Right lung (tissue), 2 donors: ENCODE measurements at regions not wholly inside any gene's neighbourhood (a gene's known extent, or its start where the extent isn't known, plus 50 kb on each side); places are given as distances from the start of the nearest gene placed in this dataset.

ENCODE experiments used
- DNase-seq, 2 donors: peaks; one replicate each; pipeline ENCODE4 v3.0.0-alpha.2; 2013

GRCh38 chr2:34416856-34417255 lies 817.8 kb upstream of the FAM98A start:
- DNase-seq = no peak

DNA sequence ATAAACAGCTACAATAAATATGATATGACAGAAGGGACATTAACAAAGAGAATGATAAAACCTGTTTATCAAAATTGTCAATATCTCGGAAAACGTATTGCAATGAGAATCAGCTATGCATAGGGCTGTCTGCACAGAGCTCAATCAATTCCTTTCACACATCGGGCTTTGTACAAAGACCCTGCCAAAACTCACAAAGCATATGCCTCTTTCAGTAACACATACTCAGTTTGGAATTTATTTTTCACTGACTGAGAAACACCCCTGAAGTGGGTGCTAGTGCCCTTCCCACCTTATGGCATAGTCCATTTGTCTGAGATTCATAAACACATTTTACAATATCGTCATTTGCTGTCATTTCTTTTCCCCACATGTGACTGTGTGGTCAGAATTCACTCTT lies 815.8 kb upstream of the FAM98A start:
- no peak for DNase-seq

- DNase-seq = no peak
Observed at GRCh38 chr2:34408100-34408499, 809.0 kb upstream of the FAM98A start.

DNA sequence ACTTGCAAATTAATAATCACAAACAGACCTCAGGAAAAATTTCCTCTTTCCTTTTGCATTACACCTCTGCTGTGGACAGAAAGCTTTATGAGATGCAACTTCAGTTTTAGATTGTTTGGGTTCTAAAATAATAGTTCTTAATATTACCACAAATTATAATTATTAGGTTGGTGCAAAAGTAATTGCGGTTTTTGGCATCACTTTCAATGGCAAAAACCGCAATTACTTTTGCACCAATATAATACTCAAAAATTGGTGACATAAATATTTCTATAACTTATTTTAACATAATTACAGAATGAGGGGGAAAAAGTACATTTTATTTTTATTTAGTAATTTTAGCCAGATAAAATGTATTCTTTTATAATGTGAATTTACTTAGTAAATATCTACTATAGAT lies 804.4 kb upstream of the FAM98A start:
- DNase-seq = no peak

GRCh38 chr2:34402376-34402775 lies 803.3 kb upstream of the FAM98A start:
- DNase-seq = no peak

DNA sequence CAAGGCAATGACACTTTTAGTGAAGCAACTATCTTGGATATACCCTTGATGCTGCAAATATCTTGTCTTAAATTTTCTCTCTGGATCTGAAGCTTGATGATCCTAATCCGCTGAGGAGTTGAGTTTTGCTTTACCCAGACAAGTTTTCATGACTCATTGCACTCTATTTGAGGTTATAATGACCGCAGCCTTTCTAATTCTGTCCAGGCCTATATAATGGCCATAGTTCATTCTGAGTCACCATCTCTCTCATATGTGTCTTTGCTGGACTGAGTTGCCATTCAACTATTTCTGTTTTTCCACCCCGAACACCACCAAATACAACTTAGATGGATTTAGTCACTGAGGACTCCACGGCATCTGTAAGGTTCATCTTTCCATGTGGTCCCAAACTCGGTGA lies 802.1 kb upstream of the FAM98A start:
- no peak for DNase-seq

GRCh38 chr2:34388446-34388845 lies 789.3 kb upstream of the FAM98A start:
- no peak for DNase-seq

DNA sequence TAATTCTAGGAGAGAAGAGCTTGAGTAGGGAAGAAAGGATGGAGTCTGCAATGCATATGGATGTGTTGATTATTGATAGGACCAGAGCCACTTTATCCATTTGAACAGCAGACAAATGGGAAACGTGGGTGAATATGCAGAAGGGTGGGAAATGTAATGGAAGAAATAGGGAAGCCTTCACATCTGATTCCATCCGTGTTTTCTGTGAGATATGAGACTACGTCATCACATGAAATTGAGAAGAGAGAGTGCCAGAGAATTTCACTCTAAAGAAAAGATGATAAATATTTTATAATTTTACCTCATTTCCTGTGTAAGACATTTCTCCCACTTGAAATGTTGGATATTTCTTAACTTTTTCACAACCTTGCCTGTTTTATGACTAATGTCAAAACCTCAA lies 788.4 kb upstream of the FAM98A start:
- no peak for DNase-seq

DNA sequence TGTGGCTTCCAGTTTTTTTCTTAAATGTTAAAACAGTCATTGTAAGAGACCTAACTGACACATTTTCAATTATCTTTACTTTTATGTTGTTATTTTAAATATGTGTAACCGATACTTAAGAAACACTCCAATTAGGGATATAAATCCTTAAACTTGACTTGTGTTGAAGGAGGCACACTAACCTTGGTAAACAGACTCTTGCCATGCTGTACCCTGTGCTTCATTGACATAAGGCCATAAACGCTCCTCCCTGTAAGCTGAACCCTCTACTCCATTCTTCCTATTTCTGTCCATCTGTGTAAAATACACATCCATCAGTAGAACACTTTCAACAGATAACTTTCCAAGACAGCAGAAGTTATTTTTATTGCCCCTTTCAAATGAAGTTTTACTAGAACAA lies 780.5 kb upstream of the FAM98A start:
- no peak for DNase-seq

GRCh38 chr2:34373586-34374233 lies 774.6 kb upstream of the FAM98A start:
- DNase-seq = no peak

- DNase-seq = no peak
Observed at GRCh38 chr2:34372967-34373366, 773.9 kb upstream of the FAM98A start.

DNA sequence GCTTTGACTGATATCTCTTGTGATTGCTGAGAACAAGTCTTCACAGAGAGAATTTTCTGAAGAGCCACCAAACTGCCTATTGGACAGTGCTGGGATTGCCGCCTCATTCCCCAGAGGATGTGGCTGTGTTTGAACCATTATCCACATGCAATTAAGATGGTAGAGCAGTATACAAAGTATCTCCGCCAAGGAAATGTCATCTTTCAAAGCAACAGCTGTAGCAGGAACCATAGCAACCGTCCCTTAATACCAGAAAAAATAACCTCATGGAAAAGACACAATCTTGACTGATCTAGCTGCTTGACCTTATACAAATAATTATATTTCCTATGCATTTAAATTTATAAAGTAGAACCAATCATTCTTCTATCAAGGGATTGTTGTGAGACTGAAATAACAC lies 772.6 kb upstream of the FAM98A start:
- DNase-seq = peak; percentile 16

- no peak for DNase-seq
Observed at GRCh38 chr2:34368304-34368703, 769.2 kb upstream of the FAM98A start.

DNA sequence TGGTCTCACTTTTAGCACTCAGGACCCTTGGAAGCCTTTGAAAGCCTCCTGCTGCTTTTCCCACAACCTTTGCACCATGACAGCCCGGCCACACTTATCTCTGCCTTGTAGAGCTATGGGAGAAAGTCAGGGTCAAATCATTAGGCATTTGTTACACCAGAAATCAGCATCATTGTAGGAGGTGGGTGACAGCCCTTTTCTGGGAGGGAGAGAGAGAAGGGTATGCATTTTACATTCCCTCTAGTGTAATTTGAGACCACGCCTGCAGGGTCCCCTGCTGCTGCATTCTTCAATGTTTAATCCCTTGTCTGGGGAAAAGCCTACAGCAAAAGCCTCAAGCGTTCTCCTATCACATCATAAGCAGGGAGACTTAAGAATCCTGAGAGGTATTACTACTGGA lies 766.8 kb upstream of the FAM98A start:
- peak; percentile 6 to 13 for DNase-seq

DNA sequence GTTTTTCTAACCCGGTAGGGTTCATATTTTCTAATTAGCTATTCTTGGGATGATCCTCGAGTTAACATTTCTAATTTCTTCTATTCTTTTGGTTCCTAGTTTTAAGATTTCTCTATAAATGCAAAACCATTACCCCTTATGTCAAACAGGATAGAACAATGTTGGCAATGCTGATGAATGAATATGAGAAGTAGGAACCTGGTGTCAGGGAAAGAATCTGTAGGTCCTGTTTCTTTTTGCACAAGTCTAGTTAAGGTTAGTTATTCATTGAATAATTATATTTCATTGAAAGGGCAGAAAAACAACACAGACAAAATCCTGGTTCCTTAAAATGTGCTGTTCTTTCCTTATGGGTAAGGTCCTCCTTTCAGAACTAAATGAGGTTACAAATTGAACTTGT lies 766.4 kb upstream of the FAM98A start:
- no peak for DNase-seq

DNA sequence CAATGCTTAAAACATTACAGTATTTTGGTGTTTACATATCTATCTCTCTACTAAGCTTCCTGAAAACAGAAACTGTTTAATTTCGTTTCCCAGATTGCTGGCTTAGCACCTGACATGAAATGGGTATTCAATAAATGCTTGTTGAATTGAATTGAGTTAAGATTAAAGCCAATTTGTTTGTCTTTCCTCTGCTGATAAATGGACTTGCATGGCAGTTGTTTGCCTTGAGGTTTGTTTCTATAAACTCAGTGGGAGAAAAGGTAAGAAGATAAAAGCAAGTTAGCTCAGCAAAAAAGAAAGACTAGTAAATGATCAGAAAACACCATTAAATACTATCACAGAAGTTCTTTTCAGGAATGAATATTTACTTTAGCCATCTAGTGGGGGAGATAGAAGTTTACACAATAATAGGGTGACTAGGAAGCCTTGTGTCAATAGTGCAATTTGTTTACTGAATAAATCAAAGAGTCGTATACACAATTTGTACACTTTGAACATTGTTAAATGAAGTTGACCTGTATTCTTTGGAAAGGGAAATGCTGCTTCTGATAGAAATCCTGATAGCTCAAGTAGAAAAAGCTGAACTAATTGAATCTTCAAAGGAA lies 754.5 kb upstream of the FAM98A start:
- DNase-seq = no peak

DNA sequence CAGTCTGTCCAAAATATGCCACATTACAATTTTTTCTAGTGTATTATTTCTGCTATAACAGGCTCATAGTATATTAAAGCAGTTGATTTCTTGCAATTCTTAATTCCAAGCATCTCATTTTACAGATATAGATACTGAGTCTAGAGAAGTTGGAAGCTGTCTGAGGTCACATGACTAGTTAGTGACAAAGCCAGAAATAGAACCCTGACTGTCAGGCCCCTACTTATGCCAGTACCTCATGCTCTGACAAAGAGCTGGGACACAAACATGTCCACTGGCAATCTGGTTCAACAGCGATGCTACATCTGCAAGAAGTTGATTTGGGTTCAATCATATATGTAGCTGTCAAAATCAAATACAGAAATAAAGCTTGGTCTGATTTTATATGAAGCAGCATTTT lies 750.4 kb upstream of the FAM98A start:
- DNase-seq = no peak

- DNase-seq = no peak
Observed at GRCh38 chr2:34345030-34345429, 745.9 kb upstream of the FAM98A start.

DNA sequence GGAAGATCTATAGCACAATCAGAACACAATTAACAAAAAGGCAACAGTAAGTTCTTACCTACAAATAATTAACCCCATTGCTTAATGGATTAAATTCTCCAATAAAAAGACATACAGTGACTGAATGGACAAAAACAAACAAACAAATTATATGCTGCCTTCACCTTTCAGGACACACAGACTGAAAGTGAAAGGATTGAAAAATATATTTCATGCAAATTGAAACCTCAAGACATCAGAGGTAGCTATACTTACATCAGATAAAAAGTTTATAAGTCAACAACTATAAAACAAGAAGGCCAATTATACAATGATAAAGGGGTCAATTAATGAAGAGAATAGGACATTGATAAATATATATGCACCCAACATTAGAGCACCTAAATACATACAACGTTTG lies 741.2 kb upstream of the FAM98A start:
- DNase-seq = no peak

DNA sequence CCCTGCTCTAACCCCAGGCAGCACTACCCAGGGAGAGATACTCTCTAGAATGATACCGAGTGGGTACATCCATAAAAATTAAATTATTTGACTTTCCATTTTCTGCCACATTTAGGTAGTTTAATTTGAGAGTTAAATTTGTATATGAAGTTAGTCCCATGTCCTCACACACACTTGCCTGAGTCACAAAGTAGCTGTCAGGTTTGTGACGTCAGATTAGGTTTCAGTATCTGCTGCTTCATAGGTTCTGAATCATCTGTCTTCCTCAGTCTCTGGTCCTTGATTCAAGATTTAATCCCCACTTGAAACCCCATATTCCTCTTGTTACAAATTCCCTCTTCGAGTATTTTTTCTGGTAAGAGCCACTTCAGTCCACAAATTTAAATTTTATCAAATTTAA lies 738.6 kb upstream of the FAM98A start:
- no peak for DNase-seq

DNA sequence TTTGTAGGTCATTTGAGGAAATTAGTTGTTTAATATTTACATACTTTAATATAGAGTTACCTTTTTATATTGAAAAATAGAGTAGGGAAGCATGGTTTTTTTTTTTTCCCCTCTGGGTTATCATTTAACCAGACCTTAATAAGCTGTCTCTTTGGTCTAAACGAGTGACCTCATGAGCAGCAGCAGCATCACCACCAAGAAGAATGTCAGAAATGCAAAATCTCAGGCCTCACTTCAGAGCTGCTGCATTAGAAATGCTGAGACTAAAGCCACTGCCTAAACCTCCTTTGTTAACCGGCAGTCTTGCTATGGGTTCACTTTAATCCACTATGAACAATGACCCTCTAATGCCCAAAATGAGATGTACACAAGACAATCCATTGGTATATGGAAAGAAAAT lies 733.7 kb upstream of the FAM98A start:
- DNase-seq = no peak

GRCh38 chr2:34320056-34320455 lies 721.0 kb upstream of the FAM98A start:
- no peak for DNase-seq

GRCh38 chr2:34317797-34318196 lies 718.7 kb upstream of the FAM98A start:
- DNase-seq = peak in 1 of 2 donors; percentile 7

- no peak for DNase-seq
Observed at GRCh38 chr2:34316788-34317187, 717.7 kb upstream of the FAM98A start.
